HUES64 (cell line): ENCODE measurements at regions not wholly inside any gene's neighbourhood (a gene's known extent, or its start where the extent isn't known, plus 50 kb on each side); places are given as distances from the start of the nearest gene placed in this dataset.
A peak's percentile ranks its signal among the peaks of the same experiment; 100 is the strongest.

Experiments used
- H3K27ac ChIP-seq: 2 replicates; pipeline ENCODE4 v1.7.0; 2013; ENCODE audit warnings: low read depth, low read length, inconsistent platforms
- H3K27me3 ChIP-seq: 2 replicates; pipeline ENCODE4 v1.6.1; 2013; ENCODE audit warnings: mild to moderate bottlenecking, low read length; ENCODE audit not compliant: insufficient read depth
- H3K36me3 ChIP-seq: 2 replicates; pipeline ENCODE4 v1.6.1; 2013; ENCODE audit warnings: mild to moderate bottlenecking, low read length; ENCODE audit not compliant: insufficient read depth
- H3K4me1 ChIP-seq: 2 replicates; pipeline ENCODE4 v1.6.1; 2013; ENCODE audit warnings: mild to moderate bottlenecking, low read length, moderate library complexity; ENCODE audit not compliant: insufficient read depth
- H3K4me3 ChIP-seq: 2 replicates; pipeline ENCODE4 v1.5.1; 2013; ENCODE audit warnings: mild to moderate bottlenecking, low read length, moderate library complexity
- H3K9ac ChIP-seq: 2 replicates; pipeline ENCODE4 v1.6.1; 2013; ENCODE audit warnings: mild to moderate bottlenecking, low read depth, low read length
- H3K9me3 ChIP-seq: 2 replicates; pipeline ENCODE4 v1.6.1; 2013; ENCODE audit warnings: low read depth, low read length; ENCODE audit not compliant: insufficient read depth
- WGBS: fragments of 150-250, 120-280 bp; methylation state at CpG from one replicate; pipeline ENCODE4 v1.1.7; 2013; ENCODE audit warnings: missing lambda C conversion rate; 5-methylcytosine and 5-hydroxymethylcytosine counted together

DNA sequence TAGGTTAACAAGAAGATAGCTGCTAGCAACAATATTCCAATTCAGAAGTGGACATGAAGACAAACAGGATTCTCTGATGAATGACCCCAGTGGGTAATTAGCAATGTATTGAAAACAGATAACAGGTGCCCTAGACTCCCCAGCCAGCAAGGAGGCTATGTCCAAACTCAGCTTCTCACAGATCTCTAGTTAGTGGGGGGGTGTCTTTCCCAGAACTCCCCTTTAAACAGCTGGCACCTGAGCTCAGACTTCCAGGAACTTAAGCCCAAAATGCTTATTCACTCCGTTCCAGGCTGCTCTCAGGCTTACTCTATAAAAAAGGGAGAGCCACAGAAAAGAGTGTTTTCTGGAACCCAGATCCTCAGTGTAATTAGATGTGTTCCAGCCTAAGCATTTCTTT, 423.0 kb upstream of the THBS1 start:
- Histone ChIP-seq H3K4me3 (no peak overlapping the region), H3K27me3 (no peaks in the 10 kb centered on the region), H3K4me1 (peaks cover 8% of the 10 kb centered on the region; the same call in 1 of the 2 replicates), H3K9me3 (no peaks in the 10 kb centered on the region), H3K27ac (no peak overlapping the region), H3K36me3 (no peaks in the 10 kb centered on the region), H3K9ac (no peak overlapping the region)
- 85% methylated on average over 1 of the region's 1 CpG for WGBS

DNA sequence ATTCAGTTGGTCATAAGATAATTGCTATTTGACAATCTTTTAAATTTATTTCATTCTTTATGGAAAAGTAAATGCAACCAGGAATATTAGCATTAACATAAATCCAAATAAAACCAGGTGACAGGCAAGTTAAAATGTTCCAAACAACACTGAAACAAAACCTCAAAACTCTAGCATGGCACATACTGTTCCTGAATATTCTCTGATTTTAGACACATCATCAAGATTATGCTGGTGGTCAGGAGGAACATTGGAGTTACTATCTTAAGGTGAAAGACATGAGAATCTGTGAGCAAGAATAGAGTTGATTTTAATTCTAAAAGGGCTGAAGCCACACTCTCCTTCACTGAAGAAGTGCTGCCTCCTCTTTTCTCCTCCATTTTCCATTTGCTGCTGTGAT, 421.0 kb upstream of the THBS1 start:
- Histone ChIP-seq H3K9me3 (no peaks in the 10 kb centered on the region), H3K4me1 (peaks cover 8% of the 10 kb centered on the region; the same call in 1 of the 2 replicates), H3K4me3 (no peak overlapping the region), H3K36me3 (no peaks in the 10 kb centered on the region), H3K27ac (no peak overlapping the region), H3K9ac (no peak overlapping the region), H3K27me3 (no peaks in the 10 kb centered on the region)

DNA sequence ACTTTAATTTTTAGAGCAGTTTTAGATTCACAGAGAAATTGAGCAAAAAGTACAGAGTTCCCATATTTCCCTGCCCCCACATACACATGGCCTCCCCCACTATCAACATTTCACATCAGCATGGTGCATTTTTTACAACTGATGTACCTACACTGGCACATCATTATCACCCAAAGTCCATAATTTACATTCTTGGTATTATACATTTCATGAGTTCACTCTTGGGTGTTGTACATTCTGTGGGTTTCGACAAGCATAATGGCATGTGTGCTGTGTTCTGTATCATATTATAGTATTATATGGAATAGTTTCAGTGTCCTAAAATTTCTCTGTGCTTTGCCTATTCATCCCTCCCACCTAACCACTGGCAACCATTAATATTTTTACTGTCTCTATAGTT, 419.8 kb upstream of the THBS1 start:
- Histone ChIP-seq H3K4me1 (peaks cover 8% of the 10 kb centered on the region; the same call in 1 of the 2 replicates), H3K9me3 (no peaks in the 10 kb centered on the region), H3K27me3 (no peaks in the 10 kb centered on the region), H3K9ac (no peak overlapping the region), H3K4me3 (no peak overlapping the region), H3K36me3 (no peaks in the 10 kb centered on the region), H3K27ac (no peak overlapping the region)
- no CpG with 5 or more reads among the region's 1 CpG for WGBS

DNA sequence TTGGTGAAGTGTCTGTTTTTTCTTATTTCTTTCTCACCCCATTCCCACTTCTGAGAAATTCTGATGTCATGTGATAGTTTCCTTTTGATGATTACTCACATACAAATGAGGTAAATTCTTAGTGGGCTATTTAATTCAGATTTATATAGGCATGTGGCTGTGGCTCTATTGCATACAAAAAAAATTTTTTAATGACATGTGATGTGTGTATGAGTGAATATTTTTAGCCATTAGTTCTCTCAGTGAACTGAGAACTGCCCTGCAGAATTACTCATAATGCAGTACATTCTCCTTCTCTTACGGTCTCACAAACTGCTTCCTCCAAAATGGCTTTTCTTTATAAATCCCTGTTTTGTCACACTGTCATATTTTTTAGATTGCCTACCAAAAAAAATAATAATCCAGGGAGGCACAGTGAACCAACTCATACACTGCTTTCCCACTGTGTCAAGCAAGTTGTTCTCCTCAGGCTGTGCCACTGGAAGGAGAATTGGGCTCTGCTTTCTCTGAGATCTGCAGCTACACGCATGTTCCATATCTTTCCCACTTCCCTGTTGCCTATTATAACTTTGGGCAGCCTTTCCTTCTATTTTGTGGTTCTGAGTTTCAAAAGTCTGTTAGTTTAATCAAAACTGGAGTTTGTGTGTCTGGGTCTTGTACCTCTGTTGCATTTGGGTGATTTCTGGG, 415.7 kb upstream of the THBS1 start:
- Histone ChIP-seq H3K27ac (no peak overlapping the region), H3K4me3 (no peak overlapping the region), H3K27me3 (no peaks in the 10 kb centered on the region), H3K36me3 (no peaks in the 10 kb centered on the region), H3K4me1 (peaks cover 17% of the 10 kb centered on the region), H3K9me3 (no peaks in the 10 kb centered on the region), H3K9ac (no peak overlapping the region)
- 94% methylated on average over 2 of the region's 2 CpGs for WGBS

GRCh38 chr15:39167164-39168058, 413.5 kb upstream of the THBS1 start:
- no peak overlapping the region for H3K27ac ChIP-seq
- no peaks in the 10 kb centered on the region for H3K27me3 ChIP-seq
- WGBS = 98% methylated on average over 4 of the region's 4 CpGs
- no peaks in the 10 kb centered on the region for H3K36me3 ChIP-seq
- peaks cover 27% of the 10 kb centered on the region for H3K4me1 ChIP-seq
- no peak overlapping the region for H3K9ac ChIP-seq
- H3K4me3 ChIP-seq = no peak overlapping the region
- no peaks in the 10 kb centered on the region for H3K9me3 ChIP-seq

DNA sequence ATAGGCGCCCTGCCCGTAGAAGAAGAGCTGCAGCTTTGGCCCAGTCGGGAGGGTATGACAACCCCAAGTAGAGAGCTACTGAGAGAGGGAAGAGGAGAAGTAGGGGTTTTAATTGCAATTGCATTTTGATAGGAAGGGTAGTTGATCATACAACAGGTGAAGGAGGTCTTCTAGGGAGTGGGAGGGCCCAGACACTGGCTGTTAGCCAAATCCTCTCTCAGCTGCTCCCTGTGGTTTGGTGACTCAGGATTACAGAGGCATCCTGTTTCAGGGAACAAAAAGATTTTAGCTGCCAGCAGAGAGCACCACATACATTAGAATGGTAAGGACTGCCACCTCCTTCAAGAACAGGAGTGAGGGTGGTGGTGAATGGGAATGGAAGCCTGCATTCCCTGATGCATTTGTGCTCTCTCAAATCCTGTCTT, 408.9 kb upstream of the THBS1 start:
- Histone ChIP-seq H3K36me3 (no peaks in the 10 kb centered on the region), H3K27ac (peak overlapping the region; percentile 79), H3K9ac (peak overlapping the region; percentile 40; the same call in 1 of the 2 replicates), H3K9me3 (no peaks in the 10 kb centered on the region), H3K4me1 (peaks cover 35% of the 10 kb centered on the region), H3K4me3 (no peak overlapping the region), H3K27me3 (no peaks in the 10 kb centered on the region)
- 72% methylated on average over 3 of the region's 3 CpGs for WGBS

GRCh38 chr15:39172380-39173281, 408.2 kb upstream of the THBS1 start:
- H3K36me3 ChIP-seq = no peaks in the 10 kb centered on the region
- H3K4me1 ChIP-seq = peaks cover 32% of the 10 kb centered on the region
- H3K27me3 ChIP-seq = no peaks in the 10 kb centered on the region
- WGBS = 79% methylated on average over 17 of the region's 17 CpGs
- no peaks in the 10 kb centered on the region for H3K9me3 ChIP-seq
- H3K27ac ChIP-seq = peak overlapping the region; percentile 79
- H3K4me3 ChIP-seq = no peak overlapping the region
- peak overlapping the region; percentile 40; the same call in 1 of the 2 replicates for H3K9ac ChIP-seq

DNA sequence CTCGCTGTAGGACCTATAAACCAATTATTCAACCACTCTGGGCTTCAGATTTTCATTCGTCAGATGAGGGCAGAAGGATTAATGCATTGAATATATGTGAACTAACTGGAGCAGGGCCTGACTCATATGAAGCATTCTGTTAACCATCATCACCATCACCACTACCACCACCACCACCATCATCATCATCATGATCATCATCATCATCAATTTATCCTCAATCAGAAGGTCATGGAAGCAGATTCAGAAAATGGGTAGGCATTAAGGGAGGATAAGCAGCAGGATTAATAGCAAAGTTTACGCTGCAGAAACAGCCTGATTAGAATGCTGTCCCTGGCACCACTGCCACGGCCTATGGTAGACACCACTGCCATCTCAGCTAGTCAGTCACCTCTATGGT, 407.5 kb upstream of the THBS1 start:
- Histone ChIP-seq H3K4me1 (peaks cover 30% of the 10 kb centered on the region), H3K36me3 (no peaks in the 10 kb centered on the region), H3K4me3 (no peak overlapping the region), H3K27me3 (no peaks in the 10 kb centered on the region), H3K27ac (no peak overlapping the region), H3K9ac (no peak overlapping the region), H3K9me3 (no peaks in the 10 kb centered on the region)
- 96% methylated on average over 3 of the region's 4 CpGs for WGBS

GRCh38 chr15:39174332-39174731, 406.5 kb upstream of the THBS1 start:
- H3K36me3 ChIP-seq = no peaks in the 10 kb centered on the region
- H3K4me1 ChIP-seq = peaks cover 26% of the 10 kb centered on the region
- H3K27ac ChIP-seq = no peak overlapping the region
- no peaks in the 10 kb centered on the region for H3K9me3 ChIP-seq
- 95% methylated on average over 1 of the region's 1 CpG for WGBS
- no peaks in the 10 kb centered on the region for H3K27me3 ChIP-seq
- no peak overlapping the region for H3K9ac ChIP-seq
- H3K4me3 ChIP-seq = no peak overlapping the region

DNA sequence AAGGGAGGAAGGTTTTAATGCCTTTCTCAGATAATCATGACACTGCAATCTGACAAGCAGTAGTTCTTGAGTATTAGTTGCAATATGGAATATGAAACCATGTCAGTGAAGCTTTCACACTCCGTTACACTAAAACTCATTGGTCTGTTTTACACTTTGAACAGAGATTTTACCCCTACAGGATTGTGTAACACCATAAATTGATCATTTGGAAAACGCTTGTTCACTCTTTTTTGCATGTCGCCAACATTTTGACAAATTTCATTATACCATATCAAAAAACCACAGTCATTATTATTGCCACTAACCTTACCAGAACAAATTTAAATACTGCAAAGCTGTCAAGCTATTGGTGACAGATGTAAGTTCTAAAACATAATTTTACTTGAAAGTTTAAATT, 404.8 kb upstream of the THBS1 start:
- Histone ChIP-seq H3K27me3 (no peaks in the 10 kb centered on the region), H3K4me1 (peaks cover 18% of the 10 kb centered on the region), H3K27ac (no peak overlapping the region), H3K36me3 (no peaks in the 10 kb centered on the region), H3K9ac (no peak overlapping the region), H3K9me3 (no peaks in the 10 kb centered on the region), H3K4me3 (no peak overlapping the region)
- 98% methylated on average over 3 of the region's 3 CpGs for WGBS
